ENCODE measurements at regions not wholly inside any gene's neighbourhood (a gene's known extent, or its start where the extent isn't known, plus 50 kb on each side); places are given as distances from the start of the nearest gene placed in this dataset.

- TF ChIP-seq CTCF (IDR thresholded peaks at IDR 0.05) (no peak), POLR2A (IDR thresholded peaks at IDR 0.05) (no peak), EP300 (IDR thresholded peaks at IDR 0.05) (no peak), POLR2AphosphoS5 (IDR thresholded peaks at IDR 0.05) (no peak)
Observed at GRCh38 chr2:506451-506850, 170.8 kb downstream of the TMEM18 start.

All from upper lobe of left lung (tissue), 4 donors.